ENCODE measurements at regions not wholly inside any gene's neighbourhood (a gene's known extent, or its start where the extent isn't known, plus 50 kb on each side); places are given as distances from the start of the nearest gene placed in this dataset.

- no peak for TF ChIP-seq CTCF (IDR thresholded peaks at IDR 0.05; ENCODE audit: low read depth, low read length)
- TF ChIP-seq POLR2A (IDR thresholded peaks at IDR 0.05; ENCODE audit: extremely low read depth, insufficient read length), result no peak
- TF ChIP-seq MAX (IDR thresholded peaks at IDR 0.05; ENCODE audit: low read depth, low read length), result no peak
- TF ChIP-seq MYC (IDR thresholded peaks at IDR 0.05; ENCODE audit: low read depth, low read length), result no peak
Measured at GRCh38 chr5:12848709-12849108, 944.5 kb upstream of the CTNND2 start.
